Endothelial cell of umbilical vein (primary cell): ENCODE measurements at regions not wholly inside any gene's neighbourhood (a gene's known extent, or its start where the extent isn't known, plus 50 kb on each side); places are given as distances from the start of the nearest gene placed in this dataset.

Experiments used
- BruUV-seq: library from RNA; stranded (reverse); fragments of 400-500 nt; replicated peaks from 2 replicates; lab custom pipeline; 2021; lab: Mats Ljungman, UMichigan
- CTCF ChIA-PET: fragments of 300-600, 350-600 bp; sonication (Branson Sonifier 250); formaldehyde crosslinking; loops from one replicate; lab custom pipeline; 2021; ENCODE audit warnings: antibody characterized with exemption, inconsistent platforms; lab: Charles Lee
- POLR2A ChIA-PET: fragments of 300-600, 350-600 bp; sonication (Branson Sonifier 250); formaldehyde crosslinking; loops from one replicate; lab custom pipeline; 2021; ENCODE audit warnings: antibody characterized with exemption, inconsistent platforms; lab: Charles Lee
- DNase-seq: peaks from one replicate; pipeline ENCODE4 v3.0.0-alpha.2; 2011; ENCODE audit warnings: low read depth, low spot score
- FAIRE-seq: peaks from 2 replicates; lab custom pipeline; 2011; peaks lifted over from hg19 to GRCh38; lab: Jason Lieb, UNC
- H2AFZ ChIP-seq: 2 replicates; pipeline ENCODE4 v1.6.0; 2012; ENCODE audit warnings: low read depth, low read length, control low read depth, inconsistent platforms
- H3K27ac ChIP-seq: 2 replicates; pipeline ENCODE4 v1.5.1; 2011; ENCODE audit warnings: low read depth, mild to moderate bottlenecking, control low read depth, low read length, moderate library complexity; ENCODE audit not compliant: insufficient read depth
- H3K27me3 ChIP-seq, 2 experiments: 2 replicates each; pipeline versions ENCODE4 v1.6.0 to v1.6.1; 2011; ENCODE audit warnings: low read length in 2 of 2, mixed read lengths in 1 of 2; ENCODE audit not compliant: control insufficient read depth in 2 of 2, insufficient read depth in 2 of 2
- H3K36me3 ChIP-seq, 2 experiments: 2 replicates in 1 of 2; 3 replicates in 1 of 2; pipeline ENCODE4 v1.5.1; 2011; ENCODE audit warnings: low read length in 2 of 2, mild to moderate bottlenecking in 1 of 2, moderate library complexity in 1 of 2; ENCODE audit not compliant: control insufficient read depth in 2 of 2, insufficient read depth in 2 of 2; ENCODE audit errors: extremely low read depth in 1 of 2
- H3K4me1 ChIP-seq: 3 replicates; pipeline ENCODE4 v1.5.1; 2011; ENCODE audit warnings: mild to moderate bottlenecking, low read length; ENCODE audit not compliant: control insufficient read depth, insufficient read depth; ENCODE audit errors: extremely low read depth
- H3K4me2 ChIP-seq: 2 replicates; pipeline ENCODE4 v1.6.1; 2011; ENCODE audit warnings: low read length, control low read depth, mixed read lengths; ENCODE audit not compliant: insufficient read depth
- H3K4me3 ChIP-seq, 3 experiments: fragments of 200-600 bp in 1 of 3; sonication (generic), shearing (Covaris generic) in 1 of 3; replicated peaks in 1 of 3; 2 replicates each; pipeline ENCODE4 v1.5.1; 2011 to 2016; ENCODE audit warnings: control low read depth in 3 of 3, low read length in 3 of 3, mild to moderate bottlenecking in 2 of 3, inconsistent platforms in 1 of 3, low read depth in 1 of 3, moderate library complexity in 1 of 3; ENCODE audit not compliant: insufficient read depth in 1 of 3
- H3K79me2 ChIP-seq: 2 replicates; pipeline ENCODE4 v1.6.0; 2012; ENCODE audit warnings: low read length, inconsistent platforms; ENCODE audit not compliant: control insufficient read depth, insufficient read depth
- H3K9ac ChIP-seq: replicated peaks from 2 replicates; pipeline ENCODE3; 2011; ENCODE audit warnings: low read length, control low read depth; ENCODE audit not compliant: insufficient read depth; ENCODE audit errors: extremely low read depth
- H3K9me1 ChIP-seq: replicated peaks from 3 replicates; pipeline ENCODE4 v1.6.0; 2011; ENCODE audit warnings: mild to moderate bottlenecking, low read length; ENCODE audit not compliant: control insufficient read depth, insufficient read depth; ENCODE audit errors: extremely low read depth
- H3K9me3 ChIP-seq: replicated peaks from 2 replicates; pipeline ENCODE4 v1.5.1; 2012; ENCODE audit warnings: low read length, inconsistent platforms; ENCODE audit not compliant: control insufficient read depth, insufficient read depth
- H4K20me1 ChIP-seq: replicated peaks from 2 replicates; pipeline ENCODE3; 2011; ENCODE audit warnings: mild to moderate bottlenecking, low read length; ENCODE audit not compliant: control insufficient read depth, insufficient read depth; ENCODE audit errors: extremely low read depth
- CTCF ChIP-seq, 2 donors: IDR thresholded peaks; 1 replicate in 1 of 2; 2 replicates in 1 of 2; pipeline ENCODE4 v1.5.1; 2011; ENCODE audit warnings: low read length in 2 of 2, mild to moderate bottlenecking in 2 of 2, moderate library complexity in 2 of 2, control low read depth in 1 of 2, inconsistent platforms in 1 of 2, low read depth in 1 of 2; ENCODE audit not compliant: insufficient read depth in 1 of 2; ENCODE audit errors: extremely low read depth in 1 of 2
- EZH2 ChIP-seq: IDR thresholded peaks from 2 replicates; pipeline ENCODE4 v1.6.1; 2012; ENCODE audit warnings: borderline replicate concordance, low read depth, mild to moderate bottlenecking, moderate library complexity, low read length, inconsistent platforms; ENCODE audit not compliant: severe bottlenecking
- FOS ChIP-seq: IDR thresholded peaks from 2 replicates; pipeline ENCODE4 v1.6.1; 2011; ENCODE audit warnings: mild to moderate bottlenecking, low read length, moderate library complexity, borderline replicate concordance; ENCODE audit not compliant: insufficient read depth
- GATA2 ChIP-seq: IDR thresholded peaks from 2 replicates; pipeline ENCODE4 v1.7.0; 2011; ENCODE audit warnings: low read depth, mild to moderate bottlenecking, moderate library complexity, mixed read lengths, low read length; ENCODE audit not compliant: insufficient read length, insufficient read depth
- JUN ChIP-seq: IDR thresholded peaks from 2 replicates; pipeline ENCODE4 v1.6.1; 2011; ENCODE audit warnings: borderline replicate concordance, low read depth; ENCODE audit not compliant: insufficient read length, insufficient read depth
- MAX ChIP-seq: IDR thresholded peaks from 2 replicates; pipeline ENCODE4 v1.6.1; 2011; ENCODE audit not compliant: insufficient read depth, insufficient read length
- MYC ChIP-seq: IDR thresholded peaks from one replicate; pipeline ENCODE4 v1.6.1; 2011; ENCODE audit warnings: mild to moderate bottlenecking, low read depth, low read length
- POLR2A ChIP-seq: IDR thresholded peaks from 2 replicates; pipeline ENCODE4 v1.6.1; 2012; ENCODE audit warnings: low read depth, mild to moderate bottlenecking, control low read depth, low read length
- POLR2AphosphoS5 ChIP-seq: IDR thresholded peaks from 2 replicates; pipeline ENCODE4 v1.6.1; 2012; ENCODE audit warnings: low read depth, mild to moderate bottlenecking, control low read depth, low read length, moderate library complexity; ENCODE audit not compliant: insufficient read depth
- dilution Hi-C: fragments of 300-500 bp; cut with MboI; formaldehyde crosslinking; loops from one replicate; pipeline ENCODE4 v1.15.0; 2019; ENCODE audit warnings: low sequenced_read_pairs; ENCODE audit not compliant: extremely low pct_ligation_motif_present
- intact Hi-C: fragments of 100-400 bp; cut with micrococcal nuclease; formaldehyde crosslinking; loops from one replicate; pipeline ENCODE4 v1.10.0; 2022

DNA sequence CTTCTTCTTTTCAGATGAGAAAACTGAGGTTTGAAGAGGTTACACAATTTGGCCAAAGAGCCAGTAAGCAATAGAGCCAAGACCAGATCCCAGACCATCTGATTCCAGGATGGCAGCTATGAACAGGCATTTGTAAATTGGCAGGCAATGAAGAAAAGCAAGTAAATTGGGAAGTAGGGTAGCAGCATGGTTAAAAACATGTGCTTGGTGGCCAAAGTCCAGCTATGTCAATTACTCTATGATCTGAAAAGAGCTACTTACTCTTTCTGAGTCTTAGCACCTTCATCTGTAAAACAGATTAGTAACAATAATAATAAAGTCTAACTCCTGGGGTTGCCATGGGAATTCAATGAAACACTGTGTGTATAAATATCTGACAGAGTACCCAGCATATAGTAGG, 60.2 kb upstream of the MDM1 start:
- Histone ChIP-seq H2AFZ (no peak overlapping the region), H3K27ac (no peak overlapping the region), H4K20me1 (no peaks in the 10 kb centered on the region), H3K4me3 (no peak overlapping the region), H3K36me3 (no peaks in the 10 kb centered on the region), H3K9me3 (no peaks in the 10 kb centered on the region), H3K9ac (no peak overlapping the region), H3K4me2 (no peak overlapping the region), H3K27me3 (no peaks in the 10 kb centered on the region), H3K9me1 (no peaks in the 10 kb centered on the region), H3K79me2 (no peaks in the 10 kb centered on the region), H3K4me1 (no peaks in the 10 kb centered on the region)
- BruUV-seq = no TSS peak
- FAIRE-seq (no peak), DNase-seq (no peak)
- dilution Hi-C loops (no loop called here), intact Hi-C loops (no loop called here)
- CTCF ChIA-PET = interaction anchor here (1.0 to 2.2 kb wide), 5 partner anchors 9 to 14 kb away, joined by 3 to 6 read pairs (median 4); no protein-coding TSS in a partner anchor
- POLR2A ChIA-PET = interaction anchor here (0.6 kb wide), 1 partner anchor 45 kb away, joined by 3 read pairs; no protein-coding TSS in a partner anchor
- TF ChIP-seq GATA2 (no peak), EZH2 (no peak), MAX (no peak), CTCF (IDR thresholded peaks at IDR 0.05; ENCODE audit: extremely low read depth in 1 of 2, insufficient read depth in 1 of 2, low read depth in 1 of 2, low read length in 2 of 2) (no peak), FOS (no peak), MYC (no peak), POLR2A (no peak), JUN (no peak), POLR2AphosphoS5 (no peak)
